Osteocyte (in vitro differentiated cells): ENCODE measurements at regions not wholly inside any gene's neighbourhood (a gene's known extent, or its start where the extent isn't known, plus 50 kb on each side); places are given as distances from the start of the nearest gene placed in this dataset.

ENCODE experiments used
- DNase-seq: peaks from one replicate; pipeline ENCODE4 v3.0.0; 2021; ENCODE audit warnings: mixed read lengths; ENCODE audit not compliant: unreplicated experiment; ENCODE audit errors: extremely low spot score
- H3K27ac Mint-ChIP-seq: one replicate; pipeline ENCODE4 v1.8.0; 2021; ENCODE audit warnings: mild to moderate bottlenecking, mixed read lengths; ENCODE audit not compliant: unreplicated experiment
- H3K27me3 Mint-ChIP-seq: one replicate; pipeline ENCODE4 v1.8.0; 2021; ENCODE audit warnings: mixed read lengths; ENCODE audit not compliant: unreplicated experiment
- H3K36me3 Mint-ChIP-seq: one replicate; pipeline ENCODE4 v1.8.0; 2021; ENCODE audit warnings: mixed read lengths; ENCODE audit not compliant: unreplicated experiment
- H3K4me1 Mint-ChIP-seq: one replicate; pipeline ENCODE4 v1.8.0; 2021; ENCODE audit warnings: mixed read lengths; ENCODE audit not compliant: unreplicated experiment
- H3K4me3 Mint-ChIP-seq: one replicate; pipeline ENCODE4 v1.8.0; 2021; ENCODE audit warnings: mild to moderate bottlenecking, moderate library complexity, mixed read lengths; ENCODE audit not compliant: unreplicated experiment
- H3K9me3 Mint-ChIP-seq: one replicate; pipeline ENCODE4 v1.8.0; 2021; ENCODE audit warnings: mixed read lengths; ENCODE audit not compliant: unreplicated experiment
- TF ChIP-seq, protein P1 (sequence below): fragments of 200-600 bp; sonication (generic); IDR thresholded peaks from 2 replicates; pipeline ENCODE4 v1.5.0; 2021; ENCODE audit warnings: antibody characterized with exemption, mild to moderate bottlenecking, moderate library complexity

DNA sequence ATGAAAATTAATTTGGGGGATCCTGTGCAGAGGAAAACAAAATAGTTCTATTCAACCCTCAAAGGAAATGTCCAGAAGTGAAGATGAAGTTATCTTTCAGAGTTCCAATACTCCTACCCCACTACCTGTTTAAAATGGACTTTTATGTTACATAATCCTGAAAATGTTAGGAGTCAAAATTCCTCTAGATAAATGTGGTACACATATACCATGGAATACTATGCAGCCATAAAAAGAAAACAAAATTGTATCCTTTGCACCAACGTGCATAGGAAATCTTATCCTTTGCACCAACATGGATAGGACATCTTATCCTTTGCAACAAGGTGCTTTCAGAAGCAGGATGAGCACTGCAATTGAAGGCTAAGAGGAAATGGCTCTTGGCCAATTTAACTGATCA, 245.2 kb downstream of the LTN1 start:
- Mint-ChIP-seq H3K9me3 (no peaks in the 10 kb centered on the region), H3K36me3 (peaks cover 2% of the 10 kb centered on the region), H3K4me1 (peaks cover under 1% of the 10 kb centered on the region), H3K27me3 (no peaks in the 10 kb centered on the region), H3K27ac (no peak overlapping the region), H3K4me3 (no peak overlapping the region)
- DNase-seq = no peak
- TF ChIP-seq, protein P1, sequence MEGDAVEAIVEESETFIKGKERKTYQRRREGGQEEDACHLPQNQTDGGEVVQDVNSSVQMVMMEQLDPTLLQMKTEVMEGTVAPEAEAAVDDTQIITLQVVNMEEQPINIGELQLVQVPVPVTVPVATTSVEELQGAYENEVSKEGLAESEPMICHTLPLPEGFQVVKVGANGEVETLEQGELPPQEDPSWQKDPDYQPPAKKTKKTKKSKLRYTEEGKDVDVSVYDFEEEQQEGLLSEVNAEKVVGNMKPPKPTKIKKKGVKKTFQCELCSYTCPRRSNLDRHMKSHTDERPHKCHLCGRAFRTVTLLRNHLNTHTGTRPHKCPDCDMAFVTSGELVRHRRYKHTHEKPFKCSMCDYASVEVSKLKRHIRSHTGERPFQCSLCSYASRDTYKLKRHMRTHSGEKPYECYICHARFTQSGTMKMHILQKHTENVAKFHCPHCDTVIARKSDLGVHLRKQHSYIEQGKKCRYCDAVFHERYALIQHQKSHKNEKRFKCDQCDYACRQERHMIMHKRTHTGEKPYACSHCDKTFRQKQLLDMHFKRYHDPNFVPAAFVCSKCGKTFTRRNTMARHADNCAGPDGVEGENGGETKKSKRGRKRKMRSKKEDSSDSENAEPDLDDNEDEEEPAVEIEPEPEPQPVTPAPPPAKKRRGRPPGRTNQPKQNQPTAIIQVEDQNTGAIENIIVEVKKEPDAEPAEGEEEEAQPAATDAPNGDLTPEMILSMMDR = no peak

DNA sequence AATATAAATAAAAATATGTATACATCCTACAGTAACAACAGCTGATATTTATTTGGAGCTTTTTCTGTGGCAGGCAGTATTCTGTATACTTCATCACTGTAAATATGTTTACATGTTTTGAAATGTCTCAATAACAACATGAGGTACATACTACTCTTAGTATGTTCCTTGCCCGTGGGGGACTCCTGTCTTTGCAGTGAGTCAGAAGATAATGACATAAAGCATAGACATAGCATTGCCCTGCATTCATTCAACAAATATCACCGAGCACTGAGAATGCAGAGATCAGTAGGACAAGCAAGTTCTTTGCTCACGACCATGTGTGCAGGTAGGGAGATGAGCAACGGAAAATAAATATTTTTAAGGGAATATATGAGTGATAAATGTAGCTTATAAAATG, 246.5 kb downstream of the LTN1 start:
- H3K4me3 Mint-ChIP-seq = no peak overlapping the region
- H3K27me3 Mint-ChIP-seq = no peaks in the 10 kb centered on the region
- H3K27ac Mint-ChIP-seq = no peak overlapping the region
- H3K9me3 Mint-ChIP-seq = no peaks in the 10 kb centered on the region
- peaks cover 3% of the 10 kb centered on the region for H3K4me1 Mint-ChIP-seq
- TF ChIP-seq, protein P1 = no peak
- no peak for DNase-seq
- no peaks in the 10 kb centered on the region for H3K36me3 Mint-ChIP-seq

- DNase-seq = peak; percentile 88
- Mint-ChIP-seq H3K4me1 (peaks cover 3% of the 10 kb centered on the region), H3K27ac (no peak overlapping the region), H3K36me3 (no peaks in the 10 kb centered on the region), H3K9me3 (no peaks in the 10 kb centered on the region), H3K27me3 (no peaks in the 10 kb centered on the region), H3K4me3 (no peak overlapping the region)
- TF ChIP-seq, protein P1 = peak; percentile 82
These were observed 247.3 kb downstream of the LTN1 start for GRCh38 chr21:28745131-28746016.

- no peak overlapping the region for H3K27ac Mint-ChIP-seq
- peaks cover 1% of the 10 kb centered on the region for H3K36me3 Mint-ChIP-seq
These were observed 249.0 kb downstream of the LTN1 start for GRCh38 chr21:28743723-28744122.

DNA sequence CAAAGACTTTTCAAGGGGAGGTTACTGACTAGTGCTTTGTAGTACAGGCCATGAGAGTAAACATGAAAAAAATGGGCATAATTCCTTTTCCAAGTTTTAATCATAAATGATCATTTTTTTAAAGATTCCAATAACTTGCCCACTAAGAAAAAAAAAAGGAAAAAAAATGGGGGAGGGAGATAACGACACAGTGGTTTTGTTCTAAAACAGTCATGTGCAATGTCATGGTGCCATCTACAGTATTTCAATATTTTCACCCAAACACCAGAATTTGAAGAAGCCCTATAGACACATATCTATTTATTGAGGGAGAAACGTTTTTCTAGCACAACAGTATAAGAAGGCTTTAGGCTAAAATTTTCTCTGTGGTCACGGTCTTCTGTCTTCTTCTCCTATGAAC, 250.2 kb downstream of the LTN1 start:
- no peak for DNase-seq
- Mint-ChIP-seq H3K27ac (no peak overlapping the region), H3K4me3 (no peak overlapping the region), H3K36me3 (peaks cover 1% of the 10 kb centered on the region), H3K4me1 (peaks cover 12% of the 10 kb centered on the region), H3K9me3 (no peaks in the 10 kb centered on the region), H3K27me3 (no peaks in the 10 kb centered on the region)
- TF ChIP-seq, protein P1 = peak; percentile 67

More at GRCh38 chr21:28743723-28744122, 249.0 kb downstream of the LTN1 start:
- H3K4me1 Mint-ChIP-seq = peaks cover 6% of the 10 kb centered on the region
- no peak overlapping the region for H3K4me3 Mint-ChIP-seq
- no peak for DNase-seq
- TF ChIP-seq, protein P1 = no peak
- no peaks in the 10 kb centered on the region for H3K27me3 Mint-ChIP-seq
- no peaks in the 10 kb centered on the region for H3K9me3 Mint-ChIP-seq
